CD4-positive, alpha-beta T cell (primary cell): ENCODE measurements at regions not wholly inside any gene's neighbourhood (a gene's known extent, or its start where the extent isn't known, plus 50 kb on each side); places are given as distances from the start of the nearest gene placed in this dataset.
"Not testable (repeated sequence)": the region's sequence is repeated elsewhere in the genome, so short reads cannot be mapped to it uniquely, and the experiment has no call there.

ENCODE experiments used
- ATAC-seq: fragments of 200-7000 bp; cut with Tn5 transposase; one replicate; pipeline ENCODE4 v1.10.0; 2022; ENCODE audit warnings: mild to moderate bottlenecking; ENCODE audit not compliant: poor library complexity
- CTCF ChIA-PET: fragments of 350-600 bp; sonication (Branson Sonifier 250); formaldehyde crosslinking; loops from one replicate; lab custom pipeline; 2021; ENCODE audit warnings: antibody characterized with exemption, inconsistent platforms; lab: Charles Lee
- POLR2A ChIA-PET: fragments of 350-600 bp; sonication (Branson Sonifier 250); formaldehyde crosslinking; loops from one replicate; lab custom pipeline; 2021; ENCODE audit warnings: antibody characterized with exemption, inconsistent platforms; lab: Charles Lee
- DNase-seq, 14 experiments: peaks; one replicate each; pipeline ENCODE4 v3.0.0-alpha.2; 2013 to 2020; ENCODE audit warnings: mixed read lengths in 2 of 14
- H3K27ac ChIP-seq, 2 donors: one replicate each; pipeline versions ENCODE4 v1.5.1 to v1.7.0; 2013; ENCODE audit warnings: low read length in 2 of 2, low read depth in 1 of 2, mild to moderate bottlenecking in 1 of 2
- H3K27me3 ChIP-seq, 2 experiments: 1 replicate in 1 of 2; 2 replicates in 1 of 2; pipeline versions ENCODE4 v1.6.1 to v1.7.0; 2013; ENCODE audit warnings: low read length in 2 of 2, control low read depth in 1 of 2, mild to moderate bottlenecking in 1 of 2, moderate library complexity in 1 of 2; ENCODE audit not compliant: insufficient read depth in 2 of 2, control insufficient read depth in 1 of 2
- H3K36me3 ChIP-seq: one replicate; pipeline ENCODE4 v1.6.1; 2013; ENCODE audit warnings: low read length, control low read depth; ENCODE audit not compliant: insufficient read depth
- H3K4me1 ChIP-seq: one replicate; pipeline ENCODE4 v1.6.1; 2013; ENCODE audit warnings: low read length, control low read depth; ENCODE audit not compliant: insufficient read depth
- H3K4me3 ChIP-seq: one replicate; pipeline ENCODE4 v1.5.1; 2013; ENCODE audit warnings: mild to moderate bottlenecking, low read length, moderate library complexity
- H3K9me3 ChIP-seq, 2 experiments: 1 replicate in 1 of 2; 2 replicates in 1 of 2; pipeline versions ENCODE4 v1.6.1 to v1.7.0; 2013; ENCODE audit warnings: low read length in 2 of 2, mild to moderate bottlenecking in 2 of 2, control low read depth in 1 of 2, moderate library complexity in 1 of 2; ENCODE audit not compliant: control insufficient read depth in 1 of 2, insufficient read depth in 1 of 2
- H3K27ac Mint-ChIP-seq: one replicate; pipeline ENCODE4 v1.8.0; 2020; ENCODE audit warnings: mixed read lengths
- H3K27me3 Mint-ChIP-seq: one replicate; pipeline ENCODE4 v1.8.0; 2021; ENCODE audit warnings: mixed read lengths
- H3K36me3 Mint-ChIP-seq: one replicate; pipeline ENCODE4 v1.8.0; 2021; ENCODE audit warnings: low read depth, mixed read lengths
- H3K4me1 Mint-ChIP-seq: one replicate; pipeline ENCODE4 v1.8.0; 2021; ENCODE audit warnings: low read depth, mixed read lengths
- H3K4me3 Mint-ChIP-seq: one replicate; pipeline ENCODE4 v1.8.0; 2020; ENCODE audit warnings: mild to moderate bottlenecking, mixed read lengths
- H3K9me3 Mint-ChIP-seq: one replicate; pipeline ENCODE4 v1.8.0; 2020; ENCODE audit warnings: mixed read lengths
- intact Hi-C, 2 experiments: fragments of 100-400 bp; cut with DNase I in 1 of 2; cut with micrococcal nuclease in 1 of 2; formaldehyde crosslinking; loops; one replicate each; pipeline versions ENCODE4 v1.15.1 to v1.9.0; 2023 to 2025; cut with DNase I, micrococcal nuclease
- TF ChIP-seq, protein P1 (sequence below): fragments of 200-600 bp; IDR thresholded peaks from one replicate; pipeline ENCODE4 v1.8.0; 2022; ENCODE audit warnings: antibody characterized with exemption, mild to moderate bottlenecking

DNA sequence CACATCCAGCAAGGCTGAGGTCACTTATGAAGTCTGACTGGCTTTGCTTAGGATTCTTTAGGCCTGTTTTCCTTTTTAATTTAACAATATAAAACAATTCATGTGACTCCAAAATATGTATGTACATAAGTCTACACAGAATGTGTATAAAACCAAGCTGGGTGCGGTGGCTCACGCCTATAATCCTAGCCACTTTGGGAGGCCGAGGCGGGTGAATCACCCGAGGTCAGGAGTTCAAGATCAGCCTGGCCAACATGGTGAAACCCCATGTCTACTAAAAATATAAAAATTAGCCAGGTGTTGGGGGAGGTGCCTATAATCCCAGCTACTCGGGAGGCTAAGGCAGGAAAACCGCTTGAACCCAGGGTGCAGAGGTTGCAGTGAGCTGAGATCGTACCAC lies 83.1 kb downstream of the SHANK2 start:
- Histone ChIP-seq H3K9me3 (peaks cover 0 to 9% of the 10 kb centered on the region in 2 experiments), H3K36me3 (no peaks in the 10 kb centered on the region), H3K27me3 (no peaks in the 10 kb centered on the region), H3K4me1 (no peaks in the 10 kb centered on the region), H3K27ac (no peak overlapping the region), H3K4me3 (no peak overlapping the region)
- H3K4me3 Mint-ChIP-seq, result no peak overlapping the region
- H3K36me3 Mint-ChIP-seq, result no peaks in the 10 kb centered on the region
- TF ChIP-seq, protein P1, sequence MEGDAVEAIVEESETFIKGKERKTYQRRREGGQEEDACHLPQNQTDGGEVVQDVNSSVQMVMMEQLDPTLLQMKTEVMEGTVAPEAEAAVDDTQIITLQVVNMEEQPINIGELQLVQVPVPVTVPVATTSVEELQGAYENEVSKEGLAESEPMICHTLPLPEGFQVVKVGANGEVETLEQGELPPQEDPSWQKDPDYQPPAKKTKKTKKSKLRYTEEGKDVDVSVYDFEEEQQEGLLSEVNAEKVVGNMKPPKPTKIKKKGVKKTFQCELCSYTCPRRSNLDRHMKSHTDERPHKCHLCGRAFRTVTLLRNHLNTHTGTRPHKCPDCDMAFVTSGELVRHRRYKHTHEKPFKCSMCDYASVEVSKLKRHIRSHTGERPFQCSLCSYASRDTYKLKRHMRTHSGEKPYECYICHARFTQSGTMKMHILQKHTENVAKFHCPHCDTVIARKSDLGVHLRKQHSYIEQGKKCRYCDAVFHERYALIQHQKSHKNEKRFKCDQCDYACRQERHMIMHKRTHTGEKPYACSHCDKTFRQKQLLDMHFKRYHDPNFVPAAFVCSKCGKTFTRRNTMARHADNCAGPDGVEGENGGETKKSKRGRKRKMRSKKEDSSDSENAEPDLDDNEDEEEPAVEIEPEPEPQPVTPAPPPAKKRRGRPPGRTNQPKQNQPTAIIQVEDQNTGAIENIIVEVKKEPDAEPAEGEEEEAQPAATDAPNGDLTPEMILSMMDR, result no peak
- H3K27me3 Mint-ChIP-seq, result peaks cover 13% of the 10 kb centered on the region
- H3K9me3 Mint-ChIP-seq, result no peaks in the 10 kb centered on the region
- H3K4me1 Mint-ChIP-seq, result no peaks in the 10 kb centered on the region
- ATAC-seq (no peak), DNase-seq (no peak)
- POLR2A ChIA-PET, result no interaction called here
- no peak overlapping the region for H3K27ac Mint-ChIP-seq
- intact Hi-C loops, result no loop called here
- CTCF ChIA-PET, result no interaction called here

DNA sequence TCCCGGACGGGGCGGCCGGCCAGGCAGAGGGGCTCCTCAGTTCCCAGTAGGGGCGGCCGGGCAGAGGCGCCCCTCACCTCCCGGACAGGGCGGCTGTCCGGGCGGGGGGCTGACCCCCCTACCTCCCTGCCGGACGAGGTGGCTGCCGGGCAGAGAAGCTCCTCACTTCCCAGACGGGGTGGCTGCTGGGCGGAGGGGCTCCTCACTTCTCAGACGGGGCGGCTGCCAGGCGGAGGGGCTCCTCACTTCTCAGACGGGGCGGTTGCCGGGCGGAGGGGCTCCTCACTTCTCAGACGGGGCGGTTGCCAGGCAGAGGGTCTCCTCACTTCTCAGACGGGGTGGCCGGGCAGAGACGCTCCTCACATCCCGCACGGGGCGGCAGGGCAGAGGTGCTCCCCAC lies 84.6 kb downstream of the SHANK2 start:
- CTCF ChIA-PET, H3K4me1 ChIP-seq, H3K4me1 Mint-ChIP-seq, H3K9me3 ChIP-seq, ATAC-seq, H3K9me3 Mint-ChIP-seq, H3K4me3 ChIP-seq, intact Hi-C loops, H3K27me3 Mint-ChIP-seq, H3K27ac Mint-ChIP-seq, POLR2A ChIA-PET, H3K27me3 ChIP-seq, H3K36me3 ChIP-seq, H3K27ac ChIP-seq, H3K36me3 Mint-ChIP-seq, DNase-seq, H3K4me3 Mint-ChIP-seq: not testable (repeated sequence)

DNA sequence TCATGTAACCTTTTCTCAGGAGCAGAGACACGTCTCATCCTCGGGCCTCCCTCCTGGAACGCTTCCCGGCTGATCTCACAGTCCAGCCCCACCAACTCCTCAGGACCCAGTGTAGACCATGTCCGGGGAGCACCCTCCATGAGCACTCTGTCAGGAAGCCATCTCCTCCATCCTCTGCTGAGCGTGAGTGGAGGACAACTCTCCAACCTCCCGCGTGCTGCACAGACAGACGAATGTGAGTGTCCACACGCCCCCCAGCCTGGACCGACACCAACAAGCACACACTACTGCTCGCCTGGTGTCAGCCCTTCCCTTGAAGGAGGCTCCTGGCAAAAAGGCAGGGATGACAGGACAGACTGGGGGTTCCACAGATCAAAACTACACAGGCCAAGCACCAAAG lies 86.6 kb downstream of the SHANK2 start:
- no peaks in the 10 kb centered on the region for H3K4me1 ChIP-seq
- Mint-ChIP-seq H3K36me3 (no peaks in the 10 kb centered on the region), H3K4me3 (no peak overlapping the region), H3K4me1 (no peaks in the 10 kb centered on the region), H3K27ac (no peak overlapping the region), H3K27me3 (peaks cover 15% of the 10 kb centered on the region), H3K9me3 (no peaks in the 10 kb centered on the region)
- ChIA-PET CTCF (no interaction called here), POLR2A (no interaction called here)
- no peaks in the 10 kb centered on the region for H3K27me3 ChIP-seq
- peaks cover 0 to 4% of the 10 kb centered on the region in 2 experiments for H3K9me3 ChIP-seq
- no peak overlapping the region for H3K4me3 ChIP-seq
- H3K36me3 ChIP-seq, result no peaks in the 10 kb centered on the region
- no peak for ATAC-seq
- DNase-seq, result no peak
- TF ChIP-seq, protein P1, result no peak
- intact Hi-C loops, result no loop called here
- no peak overlapping the region for H3K27ac ChIP-seq

DNA sequence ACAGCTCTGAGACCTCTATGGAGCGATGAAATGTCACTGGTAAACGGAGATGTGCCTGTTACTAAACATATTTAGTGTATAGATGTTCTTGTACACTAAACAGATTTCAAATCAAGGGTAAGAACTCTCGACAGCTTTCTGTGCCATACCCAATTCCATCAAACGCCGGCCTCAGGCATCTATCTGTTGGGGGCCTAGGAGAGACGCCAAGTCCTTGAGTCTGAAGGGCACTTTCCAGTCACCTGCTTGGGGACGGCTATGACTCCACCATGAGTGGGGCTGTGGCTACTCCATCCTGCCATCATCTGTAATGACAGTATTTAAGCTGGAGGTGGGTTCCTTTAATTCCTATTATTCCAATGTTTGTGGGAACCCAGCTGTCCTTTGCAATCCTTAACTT lies 87.8 kb downstream of the SHANK2 start:
- no peaks in the 10 kb centered on the region for H3K4me1 Mint-ChIP-seq
- Histone ChIP-seq H3K36me3 (no peaks in the 10 kb centered on the region), H3K9me3 (no peaks in the 10 kb centered on the region), H3K4me3 (no peak overlapping the region), H3K27me3 (no peaks in the 10 kb centered on the region), H3K27ac (no peak overlapping the region), H3K4me1 (no peaks in the 10 kb centered on the region)
- peaks cover 15% of the 10 kb centered on the region for H3K27me3 Mint-ChIP-seq
- no peaks in the 10 kb centered on the region for H3K36me3 Mint-ChIP-seq
- H3K27ac Mint-ChIP-seq, result no peak overlapping the region
- ChIA-PET CTCF (no interaction called here), POLR2A (no interaction called here)
- H3K9me3 Mint-ChIP-seq, result no peaks in the 10 kb centered on the region
- intact Hi-C loops, result no loop called here
- DNase-seq (no peak), ATAC-seq (no peak)
- TF ChIP-seq, protein P1, result no peak
- H3K4me3 Mint-ChIP-seq, result no peak overlapping the region
